ENCODE measurements at regions not wholly inside any gene's neighbourhood (a gene's known extent, or its start where the extent isn't known, plus 50 kb on each side); places are given as distances from the start of the nearest gene placed in this dataset.

GRCh38 chr3:74507691-74508090 is 106.8 kb downstream of the CNTN3 start:
- H3K9me3 ChIP-seq (ENCODE audit: low read length): no peaks in the 10 kb centered on the region
- no peaks in the 10 kb centered on the region for H3K36me3 ChIP-seq (ENCODE audit: insufficient read depth, low read length)
- no peak overlapping the region for H3K4me3 ChIP-seq (ENCODE audit: low read depth in 1 of 2, low read length in 2 of 2)
- no peaks in the 10 kb centered on the region for H3K4me1 ChIP-seq (ENCODE audit: insufficient read depth, low read length)
- no peaks in the 10 kb centered on the region for H3K27me3 ChIP-seq (ENCODE audit: control insufficient read depth in 1 of 2, insufficient read depth in 2 of 2, low read length in 2 of 2)
- no peak overlapping the region for H3K9ac ChIP-seq (ENCODE audit: low read length)
- no peak overlapping the region for H3K27ac ChIP-seq (ENCODE audit: low read depth, low read length)

GRCh38 chr3:74506246-74506645 is 108.2 kb downstream of the CNTN3 start:
- Histone ChIP-seq H3K4me3 (ENCODE audit: low read depth in 1 of 2, low read length in 2 of 2) (no peak overlapping the region), H3K36me3 (ENCODE audit: insufficient read depth, low read length) (no peaks in the 10 kb centered on the region), H3K27ac (ENCODE audit: low read depth, low read length) (no peak overlapping the region)

GRCh38 chr3:74501007-74501406 is 113.5 kb downstream of the CNTN3 start:
- Histone ChIP-seq H3K27me3 (ENCODE audit: control insufficient read depth in 1 of 2, insufficient read depth in 2 of 2, low read length in 2 of 2) (no peaks in the 10 kb centered on the region), H3K9ac (ENCODE audit: low read length) (no peak overlapping the region), H3K4me1 (ENCODE audit: insufficient read depth, low read length) (no peaks in the 10 kb centered on the region), H3K27ac (ENCODE audit: low read depth, low read length) (no peak overlapping the region), H3K36me3 (ENCODE audit: insufficient read depth, low read length) (no peaks in the 10 kb centered on the region), H3K4me3 (ENCODE audit: low read depth in 1 of 2, low read length in 2 of 2) (no peak overlapping the region), H3K9me3 (ENCODE audit: low read length) (no peaks in the 10 kb centered on the region)

More at GRCh38 chr3:74506246-74506645, 108.2 kb downstream of the CNTN3 start:
- Histone ChIP-seq H3K27me3 (ENCODE audit: control insufficient read depth in 1 of 2, insufficient read depth in 2 of 2, low read length in 2 of 2) (no peaks in the 10 kb centered on the region), H3K9ac (ENCODE audit: low read length) (no peak overlapping the region), H3K9me3 (ENCODE audit: low read length) (no peaks in the 10 kb centered on the region), H3K4me1 (ENCODE audit: insufficient read depth, low read length) (no peaks in the 10 kb centered on the region)

- Histone ChIP-seq H3K27ac (ENCODE audit: low read depth, low read length) (no peak overlapping the region), H3K4me1 (ENCODE audit: insufficient read depth, low read length) (no peaks in the 10 kb centered on the region), H3K36me3 (ENCODE audit: insufficient read depth, low read length) (no peaks in the 10 kb centered on the region), H3K9me3 (ENCODE audit: low read length) (no peaks in the 10 kb centered on the region), H3K27me3 (ENCODE audit: control insufficient read depth in 1 of 2, insufficient read depth in 2 of 2, low read length in 2 of 2) (no peaks in the 10 kb centered on the region), H3K4me3 (ENCODE audit: low read depth in 1 of 2, low read length in 2 of 2) (no peak overlapping the region), H3K9ac (ENCODE audit: low read length) (no peak overlapping the region)
These were observed 114.2 kb downstream of the CNTN3 start for GRCh38 chr3:74500257-74500656.

GRCh38 chr3:74491874-74492273 is 122.6 kb downstream of the CNTN3 start:
- H3K4me3 ChIP-seq (ENCODE audit: low read depth in 1 of 2, low read length in 2 of 2): no peak overlapping the region
- H3K9ac ChIP-seq (ENCODE audit: low read length): no peak overlapping the region
- H3K27me3 ChIP-seq (ENCODE audit: control insufficient read depth in 1 of 2, insufficient read depth in 2 of 2, low read length in 2 of 2): no peaks in the 10 kb centered on the region
- H3K36me3 ChIP-seq (ENCODE audit: insufficient read depth, low read length): no peaks in the 10 kb centered on the region
- H3K27ac ChIP-seq (ENCODE audit: low read depth, low read length): no peak overlapping the region
- no peaks in the 10 kb centered on the region for H3K4me1 ChIP-seq (ENCODE audit: insufficient read depth, low read length)
- H3K9me3 ChIP-seq (ENCODE audit: low read length): no peaks in the 10 kb centered on the region

GRCh38 chr3:74489050-74489792 is 125.2 kb downstream of the CNTN3 start:
- H3K27me3 ChIP-seq (ENCODE audit: control insufficient read depth in 1 of 2, insufficient read depth in 2 of 2, low read length in 2 of 2): no peaks in the 10 kb centered on the region
- H3K9me3 ChIP-seq (ENCODE audit: low read length): no peaks in the 10 kb centered on the region
- no peaks in the 10 kb centered on the region for H3K36me3 ChIP-seq (ENCODE audit: insufficient read depth, low read length)
- H3K27ac ChIP-seq (ENCODE audit: low read depth, low read length): no peak overlapping the region
- H3K4me3 ChIP-seq (ENCODE audit: low read depth in 1 of 2, low read length in 2 of 2): no peak overlapping the region
- no peak overlapping the region for H3K9ac ChIP-seq (ENCODE audit: low read length)
- no peaks in the 10 kb centered on the region for H3K4me1 ChIP-seq (ENCODE audit: insufficient read depth, low read length)

DNA sequence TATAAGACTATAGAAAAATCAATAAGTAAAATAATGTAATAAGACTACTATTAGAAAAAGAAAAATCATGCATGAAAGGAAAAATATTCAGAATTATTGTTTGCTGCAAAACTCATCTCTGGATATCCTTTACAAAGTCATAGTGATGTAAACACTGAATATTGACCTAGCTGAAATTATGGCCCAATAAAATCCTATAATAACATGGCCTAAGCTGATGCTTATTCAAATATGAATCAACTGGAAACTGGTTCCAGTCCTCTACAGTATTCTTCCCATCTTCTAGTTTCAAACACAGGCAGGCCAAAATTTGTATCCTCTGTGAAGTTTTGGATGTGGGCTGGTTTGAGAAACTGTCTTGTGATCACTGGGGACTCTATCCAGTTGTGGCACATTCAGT is 134.5 kb downstream of the CNTN3 start:
- Histone ChIP-seq H3K36me3 (ENCODE audit: insufficient read depth, low read length) (no peaks in the 10 kb centered on the region), H3K9ac (ENCODE audit: low read length) (no peak overlapping the region), H3K4me1 (ENCODE audit: insufficient read depth, low read length) (no peaks in the 10 kb centered on the region), H3K27me3 (ENCODE audit: control insufficient read depth in 1 of 2, insufficient read depth in 2 of 2, low read length in 2 of 2) (no peaks in the 10 kb centered on the region), H3K27ac (ENCODE audit: low read depth, low read length) (no peak overlapping the region), H3K9me3 (ENCODE audit: low read length) (no peaks in the 10 kb centered on the region), H3K4me3 (ENCODE audit: low read depth in 1 of 2, low read length in 2 of 2) (no peak overlapping the region)

- no peak overlapping the region for H3K27ac ChIP-seq (ENCODE audit: low read depth, low read length)
- H3K4me1 ChIP-seq (ENCODE audit: insufficient read depth, low read length): no peaks in the 10 kb centered on the region
- H3K4me3 ChIP-seq (ENCODE audit: low read depth in 1 of 2, low read length in 2 of 2): no peak overlapping the region
- no peaks in the 10 kb centered on the region for H3K36me3 ChIP-seq (ENCODE audit: insufficient read depth, low read length)
- no peaks in the 10 kb centered on the region for H3K9me3 ChIP-seq (ENCODE audit: low read length)
- H3K27me3 ChIP-seq (ENCODE audit: control insufficient read depth in 1 of 2, insufficient read depth in 2 of 2, low read length in 2 of 2): no peaks in the 10 kb centered on the region
- no peak overlapping the region for H3K9ac ChIP-seq (ENCODE audit: low read length)
These were observed 144.1 kb downstream of the CNTN3 start for GRCh38 chr3:74470313-74470712.

- H3K27me3 ChIP-seq (ENCODE audit: control insufficient read depth in 1 of 2, insufficient read depth in 2 of 2, low read length in 2 of 2): no peaks in the 10 kb centered on the region
- no peak overlapping the region for H3K4me3 ChIP-seq (ENCODE audit: low read depth in 1 of 2, low read length in 2 of 2)
- H3K9ac ChIP-seq (ENCODE audit: low read length): no peak overlapping the region
- no peaks in the 10 kb centered on the region for H3K36me3 ChIP-seq (ENCODE audit: insufficient read depth, low read length)
- no peaks in the 10 kb centered on the region for H3K9me3 ChIP-seq (ENCODE audit: low read length)
- no peaks in the 10 kb centered on the region for H3K4me1 ChIP-seq (ENCODE audit: insufficient read depth, low read length)
- H3K27ac ChIP-seq (ENCODE audit: low read depth, low read length): no peak overlapping the region
These were observed 144.7 kb downstream of the CNTN3 start for GRCh38 chr3:74469713-74470112.

GRCh38 chr3:74469151-74469550 is 145.3 kb downstream of the CNTN3 start:
- H3K4me3 ChIP-seq (ENCODE audit: low read depth in 1 of 2, low read length in 2 of 2): no peak overlapping the region
- no peaks in the 10 kb centered on the region for H3K27me3 ChIP-seq (ENCODE audit: control insufficient read depth in 1 of 2, insufficient read depth in 2 of 2, low read length in 2 of 2)
- no peak overlapping the region for H3K27ac ChIP-seq (ENCODE audit: low read depth, low read length)
- H3K9me3 ChIP-seq (ENCODE audit: low read length): no peaks in the 10 kb centered on the region
- H3K36me3 ChIP-seq (ENCODE audit: insufficient read depth, low read length): no peaks in the 10 kb centered on the region
- no peaks in the 10 kb centered on the region for H3K4me1 ChIP-seq (ENCODE audit: insufficient read depth, low read length)
- H3K9ac ChIP-seq (ENCODE audit: low read length): no peak overlapping the region

DNA sequence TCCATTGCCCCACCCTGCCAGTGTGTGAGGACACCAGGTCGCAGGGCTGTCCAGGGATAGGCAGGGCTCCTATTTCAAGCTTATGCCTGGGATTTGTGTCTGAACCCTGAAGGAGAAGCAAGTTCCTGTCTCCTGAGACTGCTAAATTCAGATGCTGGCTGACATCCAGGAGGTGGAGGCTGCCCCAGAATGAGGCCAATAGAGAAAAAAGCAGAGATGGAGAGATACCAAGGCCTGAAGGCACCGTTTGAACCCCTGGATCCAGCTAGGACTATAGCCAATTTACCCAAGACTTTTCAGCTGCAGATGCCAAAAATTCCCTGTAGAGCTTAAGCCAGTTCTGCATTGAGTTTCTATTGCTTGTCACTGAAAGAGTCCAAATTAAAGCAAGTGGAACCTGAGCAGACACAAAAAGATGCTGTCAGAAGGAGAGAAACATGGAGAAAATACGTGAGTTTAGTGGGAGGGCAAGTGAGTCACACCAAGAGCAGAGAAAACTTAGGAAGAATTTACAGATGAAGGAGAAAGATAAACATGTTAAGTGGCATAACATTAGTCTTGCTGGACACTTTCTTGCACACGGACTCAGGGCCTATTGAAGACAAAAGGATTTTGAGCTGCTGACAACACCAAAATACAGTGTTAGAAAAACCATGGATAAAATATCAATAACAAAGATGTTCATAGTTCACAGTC is 148.6 kb downstream of the CNTN3 start:
- H3K36me3 ChIP-seq (ENCODE audit: insufficient read depth, low read length): no peaks in the 10 kb centered on the region
- no peak overlapping the region for H3K27ac ChIP-seq (ENCODE audit: low read depth, low read length)
- no peaks in the 10 kb centered on the region for H3K27me3 ChIP-seq (ENCODE audit: control insufficient read depth in 1 of 2, insufficient read depth in 2 of 2, low read length in 2 of 2)
- no peaks in the 10 kb centered on the region for H3K4me1 ChIP-seq (ENCODE audit: insufficient read depth, low read length)
- no peak overlapping the region for H3K9ac ChIP-seq (ENCODE audit: low read length)
- H3K9me3 ChIP-seq (ENCODE audit: low read length): no peaks in the 10 kb centered on the region
- H3K4me3 ChIP-seq (ENCODE audit: low read depth in 1 of 2, low read length in 2 of 2): no peak overlapping the region

- no peaks in the 10 kb centered on the region for H3K36me3 ChIP-seq (ENCODE audit: insufficient read depth, low read length)
- no peaks in the 10 kb centered on the region for H3K27me3 ChIP-seq (ENCODE audit: control insufficient read depth in 1 of 2, insufficient read depth in 2 of 2, low read length in 2 of 2)
- no peaks in the 10 kb centered on the region for H3K9me3 ChIP-seq (ENCODE audit: low read length)
- no peaks in the 10 kb centered on the region for H3K4me1 ChIP-seq (ENCODE audit: insufficient read depth, low read length)
- no peak overlapping the region for H3K9ac ChIP-seq (ENCODE audit: low read length)
- H3K4me3 ChIP-seq (ENCODE audit: low read depth in 1 of 2, low read length in 2 of 2): no peak overlapping the region
- no peak overlapping the region for H3K27ac ChIP-seq (ENCODE audit: low read depth, low read length)
These were observed 150.9 kb downstream of the CNTN3 start for GRCh38 chr3:74463515-74463914.
